PC-3 (cell line): ENCODE measurements at regions not wholly inside any gene's neighbourhood (a gene's known extent, or its start where the extent isn't known, plus 50 kb on each side); places are given as distances from the start of the nearest gene placed in this dataset.

ENCODE experiments used
- ATAC-seq: fragments of 200-7000 bp; cut with Tn5 transposase; 2 replicates; pipeline ENCODE4 v1.9.1; 2020; ENCODE audit warnings: mild to moderate bottlenecking, moderate library complexity
- BruUV-seq: library from RNA; stranded (reverse); fragments of 400-500 nt; replicated peaks from 2 replicates; lab custom pipeline; 2021; lab: Mats Ljungman, UMichigan
- CTCF ChIA-PET: fragments of 300-600 bp; sonication (Branson Sonifier 250); formaldehyde crosslinking; loops from one replicate; lab custom pipeline; 2022; ENCODE audit warnings: antibody characterized with exemption; lab: Charles Lee
- POLR2A ChIA-PET: fragments of 300-600 bp; sonication (Branson Sonifier 250); formaldehyde crosslinking; loops from one replicate; lab custom pipeline; 2022; ENCODE audit warnings: antibody characterized with exemption; ENCODE audit not compliant: unreplicated experiment; lab: Charles Lee
- DNase-seq: peaks from one replicate; pipeline ENCODE4 v3.0.0-alpha.2; 2015
- H2AFZ ChIP-seq: fragments of 300-600 bp; sonication (generic); 2 replicates; pipeline ENCODE4 v1.6.0; 2016; ENCODE audit warnings: antibody characterized with exemption, low read length
- H3F3A ChIP-seq: fragments of 300-600 bp; sonication (generic); one replicate; pipeline ENCODE4 v1.6.0; 2017; ENCODE audit warnings: antibody characterized with exemption, low read length, control low read depth, mild to moderate bottlenecking; ENCODE audit not compliant: unreplicated experiment
- H3K27ac ChIP-seq: fragments of 300-600 bp; sonication (generic); 2 replicates; pipeline ENCODE4 v1.5.1; 2016; ENCODE audit warnings: mild to moderate bottlenecking, low read length
- H3K27me3 ChIP-seq: fragments of 300-600 bp; sonication (generic); 2 replicates; pipeline ENCODE4 v1.6.1; 2016; ENCODE audit warnings: low read length, mixed read lengths
- H3K36me3 ChIP-seq: fragments of 300-600 bp; sonication (generic); 2 replicates; pipeline ENCODE4 v1.6.1; 2016; ENCODE audit warnings: low read depth, mixed run types, low read length, mixed read lengths
- H3K4me1 ChIP-seq: fragments of 300-600 bp; sonication (generic); 2 replicates; pipeline ENCODE4 v1.5.1; 2016; ENCODE audit warnings: low read length; ENCODE audit not compliant: insufficient read depth
- H3K4me2 ChIP-seq: fragments of 300-600 bp; sonication (generic); 2 replicates; pipeline ENCODE4 v1.6.0; 2016; ENCODE audit warnings: low read length
- H3K4me3 ChIP-seq: fragments of 300-600 bp; sonication (generic); 2 replicates; pipeline ENCODE4 v1.5.1; 2016; ENCODE audit warnings: mild to moderate bottlenecking, low read length, mixed read lengths
- H3K79me2 ChIP-seq: fragments of 300-600 bp; sonication (generic); 2 replicates; pipeline ENCODE4 v1.6.1; 2017; ENCODE audit warnings: low read length, mixed read lengths
- H3K9ac ChIP-seq: fragments of 300-600 bp; sonication (generic); 2 replicates; pipeline ENCODE4 v1.6.0; 2016; ENCODE audit warnings: mild to moderate bottlenecking, low read length
- H3K9me2 ChIP-seq: fragments of 300-600 bp; sonication (generic); replicated peaks from 2 replicates; pipeline ENCODE4 v1.6.1; 2016; ENCODE audit warnings: mixed run types, low read length, mixed read lengths
- H3K9me3 ChIP-seq: fragments of 300-600 bp; sonication (generic); 2 replicates; pipeline ENCODE4 v1.6.1; 2016; ENCODE audit warnings: low read length, mixed read lengths
- H4K20me1 ChIP-seq: fragments of 300-600 bp; sonication (generic); 2 replicates; pipeline ENCODE4 v1.6.1; 2016; ENCODE audit warnings: low read length, mixed read lengths
- EZH2 ChIP-seq: fragments of 300-600 bp; sonication (generic); IDR thresholded peaks from one replicate; pipeline ENCODE4 v1.6.1; 2017; ENCODE audit warnings: antibody characterized with exemption, mild to moderate bottlenecking, low read length; ENCODE audit not compliant: unreplicated experiment
- EZH2phosphoT487 ChIP-seq: fragments of 300-600 bp; sonication (generic); IDR thresholded peaks from 2 replicates; pipeline ENCODE4 v1.6.1; 2018; ENCODE audit warnings: mild to moderate bottlenecking, antibody characterized with exemption, low read length, borderline replicate concordance
- intact Hi-C: fragments of 100-400 bp; cut with micrococcal nuclease; formaldehyde crosslinking; loops from 2 replicates; pipeline ENCODE4 v1.9.0; 2023
- TF ChIP-seq, protein P1 (sequence below): fragments of 300-600 bp; sonication (generic); conservative IDR thresholded peaks from 2 replicates; pipeline ENCODE4 v1.5.1; 2017; ENCODE audit warnings: antibody characterized with exemption, low read depth, mild to moderate bottlenecking, low read length

DNA sequence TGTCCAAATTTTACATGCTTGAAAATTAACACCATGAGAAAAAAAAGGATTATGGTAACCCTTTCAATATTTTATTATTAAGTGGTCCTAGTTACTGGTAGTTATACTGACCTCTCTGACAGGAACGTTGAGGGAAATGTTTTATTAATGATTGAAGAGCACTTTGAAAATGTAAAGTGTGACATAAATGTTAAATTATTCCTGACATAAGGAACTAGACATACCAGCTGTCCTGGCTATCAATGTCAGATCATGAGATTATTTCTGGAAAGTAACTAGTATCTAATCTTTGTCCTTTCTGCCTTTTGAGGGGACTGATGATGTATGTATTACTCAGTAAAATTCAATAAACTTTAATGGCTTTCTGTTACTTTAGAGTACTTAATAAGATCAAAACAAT, 1538.5 kb upstream of the CDH6 start:
- no peaks in the 10 kb centered on the region for H3K27me3 ChIP-seq
- H4K20me1 ChIP-seq: no peaks in the 10 kb centered on the region
- H3K27ac ChIP-seq: no peak overlapping the region
- ChIA-PET POLR2A (no interaction called here), CTCF (no interaction called here)
- H2AFZ ChIP-seq: no peak overlapping the region
- H3K4me3 ChIP-seq: no peak overlapping the region
- H3K4me2 ChIP-seq: no peak overlapping the region
- ATAC-seq (no peak), DNase-seq (no peak)
- intact Hi-C loops: no loop called here
- H3K4me1 ChIP-seq: no peaks in the 10 kb centered on the region
- TF ChIP-seq EZH2phosphoT487: no peak
- H3K9ac ChIP-seq: no peak overlapping the region
- no peaks in the 10 kb centered on the region for H3F3A ChIP-seq
- BruUV-seq: no TSS peak
- H3K36me3 ChIP-seq: no peaks in the 10 kb centered on the region
- no peaks in the 10 kb centered on the region for H3K79me2 ChIP-seq
- no peaks in the 10 kb centered on the region for H3K9me2 ChIP-seq
- H3K9me3 ChIP-seq: no peaks in the 10 kb centered on the region

DNA sequence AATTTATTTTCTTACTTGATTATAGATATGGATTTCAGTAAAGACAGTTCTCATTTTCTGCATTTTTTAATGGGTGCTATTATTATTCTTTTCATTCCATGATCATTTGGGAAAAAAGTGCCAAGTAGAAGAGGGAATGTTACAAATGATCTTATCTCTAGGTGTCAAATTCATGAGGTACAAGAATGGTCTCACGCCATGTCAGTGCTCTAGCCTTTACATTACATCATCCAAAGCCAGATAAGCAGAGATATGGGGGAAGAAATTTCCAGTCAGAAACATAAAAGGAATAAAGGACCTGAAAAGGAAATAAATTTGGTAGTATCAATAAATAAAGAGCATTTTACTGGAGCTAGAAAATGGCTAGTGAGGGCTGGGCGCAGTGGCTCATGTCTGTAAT, 1544.2 kb upstream of the CDH6 start:
- no peaks in the 10 kb centered on the region for H3K27me3 ChIP-seq
- no peak overlapping the region for H3K27ac ChIP-seq
- no peaks in the 10 kb centered on the region for H3K79me2 ChIP-seq
- intact Hi-C loops: no loop called here
- no peaks in the 10 kb centered on the region for H3K9me2 ChIP-seq
- no peak overlapping the region for H3K9ac ChIP-seq
- no TSS peak for BruUV-seq
- H2AFZ ChIP-seq: no peak overlapping the region
- ATAC-seq (no peak), DNase-seq (no peak)
- POLR2A ChIA-PET: no interaction called here
- no peak overlapping the region for H3K4me3 ChIP-seq
- H3K36me3 ChIP-seq: no peaks in the 10 kb centered on the region
- no peak overlapping the region for H3K4me2 ChIP-seq
- no peaks in the 10 kb centered on the region for H3K9me3 ChIP-seq
- no peaks in the 10 kb centered on the region for H4K20me1 ChIP-seq
- no peaks in the 10 kb centered on the region for H3K4me1 ChIP-seq
- CTCF ChIA-PET: no interaction called here
- H3F3A ChIP-seq: no peaks in the 10 kb centered on the region
- TF ChIP-seq, protein P1, sequence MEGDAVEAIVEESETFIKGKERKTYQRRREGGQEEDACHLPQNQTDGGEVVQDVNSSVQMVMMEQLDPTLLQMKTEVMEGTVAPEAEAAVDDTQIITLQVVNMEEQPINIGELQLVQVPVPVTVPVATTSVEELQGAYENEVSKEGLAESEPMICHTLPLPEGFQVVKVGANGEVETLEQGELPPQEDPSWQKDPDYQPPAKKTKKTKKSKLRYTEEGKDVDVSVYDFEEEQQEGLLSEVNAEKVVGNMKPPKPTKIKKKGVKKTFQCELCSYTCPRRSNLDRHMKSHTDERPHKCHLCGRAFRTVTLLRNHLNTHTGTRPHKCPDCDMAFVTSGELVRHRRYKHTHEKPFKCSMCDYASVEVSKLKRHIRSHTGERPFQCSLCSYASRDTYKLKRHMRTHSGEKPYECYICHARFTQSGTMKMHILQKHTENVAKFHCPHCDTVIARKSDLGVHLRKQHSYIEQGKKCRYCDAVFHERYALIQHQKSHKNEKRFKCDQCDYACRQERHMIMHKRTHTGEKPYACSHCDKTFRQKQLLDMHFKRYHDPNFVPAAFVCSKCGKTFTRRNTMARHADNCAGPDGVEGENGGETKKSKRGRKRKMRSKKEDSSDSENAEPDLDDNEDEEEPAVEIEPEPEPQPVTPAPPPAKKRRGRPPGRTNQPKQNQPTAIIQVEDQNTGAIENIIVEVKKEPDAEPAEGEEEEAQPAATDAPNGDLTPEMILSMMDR: no peak
- TF ChIP-seq EZH2 (no peak), EZH2phosphoT487 (no peak)

DNA sequence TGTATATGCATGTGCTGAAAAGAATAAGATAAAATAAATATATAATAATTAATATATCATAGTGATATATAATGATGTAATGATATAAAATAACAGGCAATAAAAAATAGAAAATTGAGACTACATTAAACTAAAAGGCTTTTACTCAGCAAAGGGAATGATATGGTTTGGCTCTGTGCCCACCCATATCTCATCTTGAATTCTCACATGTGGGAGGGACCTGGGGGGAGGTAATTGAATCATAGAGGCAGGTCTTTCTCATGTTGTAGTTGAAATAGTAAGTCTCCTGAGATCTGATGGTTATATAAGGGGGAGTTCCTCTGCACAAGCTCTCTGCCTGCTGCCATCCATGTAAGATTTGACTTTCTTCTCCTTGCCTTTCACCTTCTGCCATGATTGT, 1550.9 kb upstream of the CDH6 start:
- CTCF ChIA-PET: no interaction called here
- POLR2A ChIA-PET: no interaction called here
- no peak overlapping the region for H3K9ac ChIP-seq
- H3K4me2 ChIP-seq: no peak overlapping the region
- no peaks in the 10 kb centered on the region for H3K9me2 ChIP-seq
- no peak overlapping the region for H2AFZ ChIP-seq
- H3K27ac ChIP-seq: no peak overlapping the region
- no peaks in the 10 kb centered on the region for H3K27me3 ChIP-seq
- DNase-seq (no peak), ATAC-seq (no peak)
- H3F3A ChIP-seq: no peaks in the 10 kb centered on the region
- H3K79me2 ChIP-seq: no peaks in the 10 kb centered on the region
- TF ChIP-seq, protein P1: no peak
- no peak for TF ChIP-seq EZH2
- TF ChIP-seq EZH2phosphoT487: no peak
- H3K9me3 ChIP-seq: no peaks in the 10 kb centered on the region
- no peaks in the 10 kb centered on the region for H3K4me1 ChIP-seq
- no TSS peak for BruUV-seq
- no peak overlapping the region for H3K4me3 ChIP-seq
- intact Hi-C loops: no loop called here
- no peaks in the 10 kb centered on the region for H4K20me1 ChIP-seq
- no peaks in the 10 kb centered on the region for H3K36me3 ChIP-seq
